K562 (cell line): ENCODE measurements at regions not wholly inside any gene's neighbourhood (a gene's known extent, or its start where the extent isn't known, plus 50 kb on each side); places are given as distances from the start of the nearest gene placed in this dataset.

Experiments
- ATAC-seq: fragments of 200-7000 bp; cut with Tn5 transposase; 3 replicates; pipeline ENCODE4 v1.9.1; 2020; ENCODE audit warnings: moderate library complexity
- BruUV-seq: library from RNA; stranded (reverse); fragments of 400-500 nt; replicated peaks from 2 replicates; lab custom pipeline; 2021; lab: Mats Ljungman, UMichigan
- CTCF ChIA-PET: fragments of 300-600 bp; formaldehyde crosslinking; extraction: SDS; loops from one replicate; lab custom pipeline; 2021; ENCODE audit warnings: low intra/inter-chr PET ratio; lab: Yijun Ruan, JAX
- POLR2A ChIA-PET: fragments of 300-600, 350-650 bp; sonication (Branson Sonifier 250); formaldehyde crosslinking; extraction: SDS; loops from one replicate; lab custom pipeline; 2021; ENCODE audit warnings: antibody characterized with exemption, inconsistent platforms; lab: Yijun Ruan, JAX
- DNase-seq, 4 experiments: peaks; one replicate each; pipeline versions ENCODE4 v3.0.0 to v3.0.0-alpha.2; 2011 to 2018; ENCODE audit warnings: low spot score in 3 of 4, mixed read lengths in 3 of 4; ENCODE audit errors: extremely low read depth in 1 of 4
- FAIRE-seq: peaks from 2 replicates; lab custom pipeline; 2011; peaks lifted over from hg19 to GRCh38; lab: Jason Lieb, UNC
- H2AFZ ChIP-seq: 2 replicates; pipeline ENCODE4 v1.6.0; 2011; ENCODE audit warnings: low read depth, low read length, control low read depth, inconsistent platforms
- H3K27ac ChIP-seq: fragments of 200-600 bp; 3 replicates; pipeline ENCODE4 v1.8.0; 2011; ENCODE audit warnings: low read depth, mild to moderate bottlenecking, control low read depth, inconsistent platforms, low read length, moderate library complexity, mixed read lengths; ENCODE audit errors: extremely low read depth
- H3K27me3 ChIP-seq, 2 experiments: fragments of 300-600 bp in 1 of 2; 2 replicates in 1 of 2; 3 replicates in 1 of 2; pipeline versions ENCODE4 v1.6.0 to v1.8.0; 2011; ENCODE audit warnings: inconsistent platforms in 2 of 2, low read length in 2 of 2, mild to moderate bottlenecking in 1 of 2, mixed read lengths in 1 of 2, moderate library complexity in 1 of 2; ENCODE audit not compliant: control insufficient read depth in 2 of 2, insufficient read depth in 2 of 2
- H3K36me3 ChIP-seq: fragments of 300-600 bp; 3 replicates; pipeline ENCODE4 v1.8.0; 2011; ENCODE audit warnings: mild to moderate bottlenecking, low read length, inconsistent platforms; ENCODE audit not compliant: control insufficient read depth, insufficient read depth
- H3K4me1 ChIP-seq, 2 experiments: fragments of 200-600 bp in 1 of 2; replicated peaks in 1 of 2; 2 replicates in 1 of 2; 3 replicates in 1 of 2; pipeline versions ENCODE4 v1.5.1 to v1.8.0; 2011; ENCODE audit warnings: inconsistent platforms in 2 of 2, low read length in 2 of 2, mild to moderate bottlenecking in 1 of 2, mixed read lengths in 1 of 2, moderate library complexity in 1 of 2; ENCODE audit not compliant: control insufficient read depth in 2 of 2, insufficient read depth in 2 of 2
- H3K4me2 ChIP-seq: 2 replicates; pipeline ENCODE4 v1.6.1; 2011; ENCODE audit warnings: low read length, control low read depth, inconsistent platforms, mixed read lengths; ENCODE audit not compliant: insufficient read depth
- H3K4me3 ChIP-seq: fragments of 200-600 bp; sonication (generic), shearing (Covaris generic); 2 replicates; pipeline ENCODE4 v1.5.1; 2016; ENCODE audit warnings: control low read depth, inconsistent platforms
- H3K79me2 ChIP-seq: fragments of 200-600 bp; 3 replicates; pipeline ENCODE4 v1.8.0; 2011; ENCODE audit warnings: low read length, inconsistent platforms; ENCODE audit not compliant: control insufficient read depth, insufficient read depth
- H3K9ac ChIP-seq, 2 experiments: 2 replicates each; pipeline versions ENCODE4 v1.6.0 to v1.6.1; 2011; ENCODE audit warnings: low read depth in 2 of 2, low read length in 2 of 2, control low read depth in 1 of 2, inconsistent platforms in 1 of 2, mild to moderate bottlenecking in 1 of 2, mixed read lengths in 1 of 2; ENCODE audit not compliant: insufficient read depth in 1 of 2
- H3K9me1 ChIP-seq: one replicate; pipeline ENCODE4 v1.6.0; 2011; ENCODE audit warnings: inconsistent platforms, mild to moderate bottlenecking, low read length, moderate library complexity; ENCODE audit not compliant: control insufficient read depth, insufficient read depth
- H3K9me3 ChIP-seq: replicated peaks from 2 replicates; pipeline ENCODE4 v1.5.1; 2011; ENCODE audit warnings: low read depth, low read length, inconsistent platforms; ENCODE audit not compliant: control insufficient read depth, insufficient read depth
- H4K20me1 ChIP-seq: replicated peaks from 2 replicates; pipeline ENCODE4 v1.6.1; 2011; ENCODE audit warnings: low read length, inconsistent platforms, mixed read lengths; ENCODE audit not compliant: control insufficient read depth, insufficient read depth
- THAP7 ChIP-seq: fragments of 250-450 bp; sonication (Bioruptor Pico); IDR thresholded peaks from 2 replicates; pipeline ENCODE4 v1.5.0; 2021
- ZFP1 ChIP-seq: fragments of 450-650 bp; formaldehyde crosslinking; IDR thresholded peaks from 2 replicates; pipeline ENCODE4 v1.4.0; 2020; ENCODE audit warnings: mild to moderate bottlenecking, mixed read lengths
- ZNF12 ChIP-seq: sonication (generic); formaldehyde crosslinking; IDR thresholded peaks from 2 replicates; pipeline ENCODE4 v1.4.0; 2020; ENCODE audit warnings: mild to moderate bottlenecking, missing genetic modification reagents
- WGBS: fragments of 100-300 bp; shearing (Covaris generic); methylation state at CpG from one replicate; pipeline ENCODE4 v1.1.6; 2016; ENCODE audit warnings: low coverage, mixed read lengths; ENCODE audit not compliant: insufficient coverage; ENCODE audit errors: missing lambda C conversion rate; 5-methylcytosine and 5-hydroxymethylcytosine counted together
- in situ Hi-C: fragments of 300-500 bp; cut with MboI; formaldehyde crosslinking; loops from 4 replicates; pipeline ENCODE4 v1.15.0; 2018; ENCODE audit warnings: inconsistent platforms, mixed read lengths
- intact Hi-C: fragments of 100-400 bp; cut with micrococcal nuclease; formaldehyde crosslinking; loops from 2 replicates; pipeline ENCODE4 v1.14.2; 2022
- TF ChIP-seq, protein P1 (sequence below): fragments of 450-650 bp; IDR thresholded peaks from 2 replicates; pipeline ENCODE4 v1.6.1; 2018; ENCODE audit not compliant: partially characterized antibody
- TF ChIP-seq, protein P2 (sequence below), 2 experiments: fragments of 450-650 bp; IDR thresholded peaks; 2 replicates each; pipeline ENCODE4 v1.6.1; 2016; ENCODE audit warnings: mild to moderate bottlenecking in 2 of 2, borderline replicate concordance in 1 of 2, low read depth in 1 of 2, moderate library complexity in 1 of 2
- TF ChIP-seq, protein P3 (sequence below): fragments of 250-450 bp; sonication (Bioruptor Pico); IDR thresholded peaks from 2 replicates; pipeline ENCODE4 v1.4.0; 2020; ENCODE audit warnings: mild to moderate bottlenecking, moderate library complexity

- TF ChIP-seq, protein P1, sequence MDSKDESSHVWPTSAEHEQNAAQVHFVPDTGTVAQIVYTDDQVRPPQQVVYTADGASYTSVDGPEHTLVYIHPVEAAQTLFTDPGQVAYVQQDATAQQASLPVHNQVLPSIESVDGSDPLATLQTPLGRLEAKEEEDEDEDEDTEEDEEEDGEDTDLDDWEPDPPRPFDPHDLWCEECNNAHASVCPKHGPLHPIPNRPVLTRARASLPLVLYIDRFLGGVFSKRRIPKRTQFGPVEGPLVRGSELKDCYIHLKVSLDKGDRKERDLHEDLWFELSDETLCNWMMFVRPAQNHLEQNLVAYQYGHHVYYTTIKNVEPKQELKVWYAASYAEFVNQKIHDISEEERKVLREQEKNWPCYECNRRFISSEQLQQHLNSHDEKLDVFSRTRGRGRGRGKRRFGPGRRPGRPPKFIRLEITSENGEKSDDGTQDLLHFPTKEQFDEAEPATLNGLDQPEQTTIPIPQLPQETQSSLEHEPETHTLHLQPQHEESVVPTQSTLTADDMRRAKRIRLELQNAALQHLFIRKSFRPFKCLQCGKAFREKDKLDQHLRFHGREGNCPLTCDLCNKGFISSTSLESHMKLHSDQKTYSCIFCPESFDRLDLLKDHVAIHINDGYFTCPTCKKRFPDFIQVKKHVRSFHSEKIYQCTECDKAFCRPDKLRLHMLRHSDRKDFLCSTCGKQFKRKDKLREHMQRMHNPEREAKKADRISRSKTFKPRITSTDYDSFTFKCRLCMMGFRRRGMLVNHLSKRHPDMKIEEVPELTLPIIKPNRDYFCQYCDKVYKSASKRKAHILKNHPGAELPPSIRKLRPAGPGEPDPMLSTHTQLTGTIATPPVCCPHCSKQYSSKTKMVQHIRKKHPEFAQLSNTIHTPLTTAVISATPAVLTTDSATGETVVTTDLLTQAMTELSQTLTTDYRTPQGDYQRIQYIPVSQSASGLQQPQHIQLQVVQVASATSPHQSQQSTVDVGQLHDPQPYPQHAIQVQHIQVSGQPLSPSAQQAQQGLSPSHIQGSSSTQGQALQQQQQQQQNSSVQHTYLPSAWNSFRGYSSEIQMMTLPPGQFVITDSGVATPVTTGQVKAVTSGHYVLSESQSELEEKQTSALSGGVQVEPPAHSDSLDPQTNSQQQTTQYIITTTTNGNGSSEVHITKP, result no peak
- TF ChIP-seq ZFP1, result no peak
- TF ChIP-seq ZNF12 (CRISPR knock-in tag), result no peak
Observed at GRCh38 chr4:181507938-181508337, 735.3 kb upstream of the TENM3 start (continued).

DNA sequence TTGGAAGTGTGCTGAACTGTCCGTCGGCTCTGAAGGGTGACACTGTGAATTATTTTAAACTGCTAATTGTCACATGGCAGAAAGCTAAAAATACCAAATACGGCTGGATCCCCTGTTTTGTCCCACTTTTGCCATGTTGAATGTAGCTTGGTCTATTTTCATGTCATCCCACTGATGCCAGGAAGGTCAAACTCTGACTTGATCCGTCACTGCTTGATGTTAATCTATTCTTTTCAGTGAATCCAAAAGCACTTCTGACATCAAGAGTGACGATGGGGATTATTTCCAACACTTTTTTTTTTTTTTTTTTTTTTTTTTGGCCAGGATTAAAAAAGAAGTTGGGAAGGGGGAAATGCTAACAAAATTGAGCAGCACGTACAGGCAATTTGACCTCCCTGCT is 734.6 kb upstream of the TENM3 start:
- Histone ChIP-seq H3K9me3 (no peaks in the 10 kb centered on the region), H3K9ac (no peak overlapping the region), H3K79me2 (no peaks in the 10 kb centered on the region), H3K27me3 (no peaks in the 10 kb centered on the region), H3K4me1 (no peaks in the 10 kb centered on the region), H3K4me2 (no peak overlapping the region), H3K27ac (no peak overlapping the region), H3K36me3 (no peaks in the 10 kb centered on the region), H4K20me1 (no peaks in the 10 kb centered on the region), H3K4me3 (no peak overlapping the region), H2AFZ (no peak overlapping the region), H3K9me1 (no peaks in the 10 kb centered on the region)
- ATAC-seq (no peak), FAIRE-seq (no peak), DNase-seq (no peak)
- ChIA-PET POLR2A (no interaction called here), CTCF (no interaction called here)
- WGBS, result 0% methylated on average over 5 of the region's 6 CpGs
- intact Hi-C loops (no loop called here), in situ Hi-C loops (no loop called here)
- no TSS peak for BruUV-seq
- TF ChIP-seq, protein P2, sequence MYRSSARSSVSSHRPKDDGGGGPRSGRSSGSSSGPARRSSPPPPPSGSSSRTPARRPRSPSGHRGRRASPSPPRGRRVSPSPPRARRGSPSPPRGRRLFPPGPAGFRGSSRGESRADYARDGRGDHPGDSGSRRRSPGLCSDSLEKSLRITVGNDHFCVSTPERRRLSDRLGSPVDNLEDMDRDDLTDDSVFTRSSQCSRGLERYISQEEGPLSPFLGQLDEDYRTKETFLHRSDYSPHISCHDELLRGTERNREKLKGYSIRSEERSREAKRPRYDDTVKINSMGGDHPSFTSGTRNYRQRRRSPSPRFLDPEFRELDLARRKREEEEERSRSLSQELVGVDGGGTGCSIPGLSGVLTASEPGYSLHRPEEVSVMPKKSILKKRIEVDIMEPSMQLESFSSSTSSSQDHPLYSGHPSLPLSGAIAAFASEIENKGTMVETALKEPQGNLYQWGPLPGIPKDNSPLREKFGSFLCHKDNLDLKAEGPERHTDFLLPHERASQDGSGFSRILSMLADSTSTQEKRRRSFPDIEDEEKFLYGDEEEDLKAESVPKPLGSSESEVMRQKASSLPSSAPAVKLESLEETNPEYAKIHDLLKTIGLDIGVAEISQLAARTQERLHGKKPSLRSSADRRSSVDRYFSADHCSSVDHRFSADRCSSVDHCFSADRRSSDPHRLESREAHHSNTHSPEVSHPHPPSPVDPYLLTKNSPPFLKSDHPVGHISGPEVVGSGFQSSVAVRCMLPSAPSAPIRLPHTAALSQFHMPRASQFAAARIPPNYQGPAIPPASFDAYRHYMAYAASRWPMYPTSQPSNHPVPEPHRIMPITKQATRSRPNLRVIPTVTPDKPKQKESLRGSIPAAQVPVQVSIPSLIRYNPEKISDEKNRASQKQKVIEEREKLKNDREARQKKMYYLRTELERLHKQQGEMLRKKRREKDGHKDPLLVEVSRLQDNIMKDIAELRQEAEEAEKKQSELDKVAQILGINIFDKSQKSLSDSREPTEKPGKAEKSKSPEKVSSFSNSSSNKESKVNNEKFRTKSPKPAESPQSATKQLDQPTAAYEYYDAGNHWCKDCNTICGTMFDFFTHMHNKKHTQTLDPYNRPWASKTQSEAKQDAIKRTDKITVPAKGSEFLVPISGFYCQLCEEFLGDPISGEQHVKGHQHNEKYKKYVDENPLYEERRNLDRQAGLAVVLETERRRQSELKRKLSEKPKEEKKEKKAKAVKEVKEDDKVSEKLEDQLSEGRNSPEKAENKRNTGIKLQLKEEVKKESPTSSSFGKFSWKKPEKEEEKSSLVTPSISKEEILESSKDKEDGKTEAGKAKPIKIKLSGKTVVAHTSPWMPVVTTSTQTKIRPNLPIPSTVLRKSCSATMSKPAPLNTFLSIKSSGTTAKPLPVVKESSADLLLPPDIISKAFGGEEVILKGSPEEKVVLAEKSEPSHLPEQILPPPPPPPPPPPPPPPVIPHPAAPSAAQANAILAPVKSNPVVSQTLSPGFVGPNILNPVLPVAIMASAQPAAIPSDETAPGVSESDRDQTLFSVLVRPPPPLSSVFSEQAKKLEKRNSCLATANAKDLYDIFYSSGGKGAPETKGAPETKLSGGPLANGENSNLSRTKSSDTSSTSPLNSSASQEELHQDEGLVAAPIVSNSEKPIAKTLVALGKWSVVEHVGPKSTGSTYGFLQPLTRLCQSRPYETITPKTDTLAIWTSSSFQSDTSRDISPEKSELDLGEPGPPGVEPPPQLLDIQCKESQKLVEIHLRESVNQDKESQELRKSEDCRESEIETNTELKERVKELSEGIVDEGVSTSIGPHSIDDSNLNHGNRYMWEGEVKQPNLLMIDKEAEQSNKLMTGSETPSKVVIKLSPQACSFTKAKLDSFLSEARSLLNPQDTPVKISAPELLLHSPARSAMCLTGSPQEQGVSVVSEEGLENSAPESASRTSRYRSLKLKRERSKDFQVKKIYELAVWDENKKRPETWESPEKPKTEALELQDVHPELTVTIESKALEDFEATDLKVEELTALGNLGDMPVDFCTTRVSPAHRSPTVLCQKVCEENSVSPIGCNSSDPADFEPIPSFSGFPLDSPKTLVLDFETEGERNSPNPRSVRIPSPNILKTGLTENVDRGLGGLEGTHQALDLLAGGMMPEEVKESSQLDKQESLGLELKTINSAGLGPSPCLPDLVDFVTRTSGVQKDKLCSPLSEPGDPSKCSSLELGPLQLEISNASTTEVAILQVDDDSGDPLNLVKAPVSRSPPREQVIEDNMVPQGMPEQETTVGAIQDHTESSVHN (IDR thresholded peaks at IDR 0.05; ENCODE audit: borderline replicate concordance in 1 of 2, low read depth in 1 of 2), result no peak
- no peak for TF ChIP-seq THAP7 (CRISPR knock-in tag)
- TF ChIP-seq, protein P3, sequence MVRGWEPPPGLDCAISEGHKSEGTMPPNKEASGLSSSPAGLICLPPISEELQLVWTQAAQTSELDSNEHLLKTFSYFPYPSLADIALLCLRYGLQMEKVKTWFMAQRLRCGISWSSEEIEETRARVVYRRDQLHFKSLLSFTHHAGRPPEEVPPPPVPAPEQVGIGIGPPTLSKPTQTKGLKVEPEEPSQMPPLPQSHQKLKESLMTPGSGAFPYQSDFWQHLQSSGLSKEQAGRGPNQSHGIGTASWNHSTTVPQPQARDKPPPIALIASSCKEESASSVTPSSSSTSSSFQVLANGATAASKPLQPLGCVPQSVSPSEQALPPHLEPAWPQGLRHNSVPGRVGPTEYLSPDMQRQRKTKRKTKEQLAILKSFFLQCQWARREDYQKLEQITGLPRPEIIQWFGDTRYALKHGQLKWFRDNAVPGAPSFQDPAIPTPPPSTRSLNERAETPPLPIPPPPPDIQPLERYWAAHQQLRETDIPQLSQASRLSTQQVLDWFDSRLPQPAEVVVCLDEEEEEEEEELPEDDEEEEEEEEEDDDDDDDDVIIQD (CRISPR knock-in tag), result no peak
